ENCODE measurements at regions not wholly inside any gene's neighbourhood (a gene's known extent, or its start where the extent isn't known, plus 50 kb on each side); places are given as distances from the start of the nearest gene placed in this dataset.

GRCh38 chr12:39122562-39123204 is 217.3 kb upstream of the CPNE8 start:
- DNase-seq (ENCODE audit: extremely low read depth in 1 of 4, low spot score in 3 of 4) = peak in 1 of 4 experiments; percentile 1
- intact Hi-C loops (cut with micrococcal nuclease) = no loop called here
- H3K27me3 ChIP-seq (ENCODE audit: control insufficient read depth in 2 of 2, insufficient read depth in 2 of 2, low read length in 2 of 2) = no peaks in the 10 kb centered on the region
- no peak overlapping the region for H3K4me3 ChIP-seq
- H3K4me1 ChIP-seq (replicated peaks in 1 of 2; ENCODE audit: control insufficient read depth in 2 of 2, insufficient read depth in 2 of 2, low read length in 2 of 2) = no peaks in the 10 kb centered on the region
- no peaks in the 10 kb centered on the region for H3K9me3 ChIP-seq (replicated peaks; ENCODE audit: control insufficient read depth, insufficient read depth, low read depth, low read length)
- BruUV-seq (replicated peaks) = no TSS peak
- ChIA-PET CTCF (ENCODE audit: low intra/inter-chr PET ratio) (no interaction called here), POLR2A (no interaction called here)
- H3K4me2 ChIP-seq (ENCODE audit: insufficient read depth, low read length) = no peak overlapping the region
- FAIRE-seq = no peak
- H3K9me1 ChIP-seq (ENCODE audit: control insufficient read depth, insufficient read depth, low read length) = no peaks in the 10 kb centered on the region
- no peak overlapping the region for H2AFZ ChIP-seq (ENCODE audit: low read depth, low read length)
- H3K9ac ChIP-seq (ENCODE audit: insufficient read depth in 1 of 2, low read depth in 2 of 2, low read length in 2 of 2) = no peak overlapping the region
- no peaks in the 10 kb centered on the region for H3K79me2 ChIP-seq (ENCODE audit: control insufficient read depth, insufficient read depth, low read length)
- H4K20me1 ChIP-seq (replicated peaks; ENCODE audit: control insufficient read depth, insufficient read depth, low read length) = no peaks in the 10 kb centered on the region
- TF ChIP-seq CREM (IDR thresholded peaks at IDR 0.05; ENCODE audit: low read depth) (no peak), ARID1B (IDR thresholded peaks at IDR 0.05) (no peak), SMARCC2 (IDR thresholded peaks at IDR 0.05; ENCODE audit: low read depth) (no peak), RBM15 (IDR thresholded peaks at IDR 0.05; ENCODE audit: insufficient read depth, low read length) (no peak), ZNF140 (CRISPR knock-in tag; IDR thresholded peaks at IDR 0.05) (no peak), ETS1 (conservative IDR thresholded peaks at IDR 0.05; ENCODE audit: control insufficient read depth, low read depth, low read length) (no peak), KDM1A (IDR thresholded peaks at IDR 0.05) (no peak), MITF (IDR thresholded peaks at IDR 0.05) (no peak), NONO (IDR thresholded peaks at IDR 0.05; ENCODE audit: low read depth in 2 of 2, low read length in 1 of 2) (no peak), ZFX (CRISPR knock-in tag; IDR thresholded peaks at IDR 0.05) (no peak), SMARCA4 (IDR thresholded peaks at IDR 0.05) (no peak), NFIX (CRISPR knock-in tag; IDR thresholded peaks at IDR 0.05; ENCODE audit: low read depth) (no peak), ZNF316 (IDR thresholded peaks at IDR 0.05) (no peak), PYGO2 (tag; IDR thresholded peaks at IDR 0.05) (no peak), ZNF174 (CRISPR knock-in tag; IDR thresholded peaks at IDR 0.05) (no peak), IRF9 (tag; IDR thresholded peaks at IDR 0.05) (no peak), TFAP4 (CRISPR knock-in tag; IDR thresholded peaks at IDR 0.05; ENCODE audit: borderline replicate concordance) (no peak), MTA3 (IDR thresholded peaks at IDR 0.05; ENCODE audit: borderline replicate concordance) (no peak), EP400 (IDR thresholded peaks at IDR 0.05) (no peak), ZSCAN32 (CRISPR knock-in tag; IDR thresholded peaks at IDR 0.05) (no peak)
- no peak for ATAC-seq
- in situ Hi-C loops (cut with MboI) = loop anchor here (25.0 kb wide), 1 partner anchor 785 kb away; no protein-coding TSS in a partner anchor
- no peak overlapping the region for H3K27ac ChIP-seq (ENCODE audit: extremely low read depth, low read depth, low read length)
- no peaks in the 10 kb centered on the region for H3K36me3 ChIP-seq (ENCODE audit: control insufficient read depth, insufficient read depth, low read length)
- 3% methylated on average over 6 of the region's 6 CpGs for WGBS (ENCODE audit: insufficient coverage, low coverage, missing lambda C conversion rate)

Data from K562 (cell line).